IMR-90 (cell line): ENCODE measurements at regions not wholly inside any gene's neighbourhood (a gene's known extent, or its start where the extent isn't known, plus 50 kb on each side); places are given as distances from the start of the nearest gene placed in this dataset.

Source experiments
- ATAC-seq: fragments of 200-7000 bp; cut with Tn5 transposase; 2 replicates; pipeline ENCODE4 v1.9.1; 2020; ENCODE audit warnings: low read depth, mild to moderate bottlenecking, moderate library complexity
- BruUV-seq: library from RNA; stranded (reverse); fragments of 400-500 nt; replicated peaks from 2 replicates; lab custom pipeline; 2021; lab: Mats Ljungman, UMichigan
- CTCF ChIA-PET: fragments of 300-600 bp; formaldehyde crosslinking; extraction: SDS; loops from one replicate; lab custom pipeline; 2021; ENCODE audit warnings: antibody characterized with exemption; lab: Yijun Ruan, JAX
- POLR2A ChIA-PET: fragments of 300-600 bp; sonication (Branson Sonifier 250); formaldehyde crosslinking; loops from one replicate; lab custom pipeline; 2022; ENCODE audit warnings: antibody characterized with exemption; ENCODE audit not compliant: unreplicated experiment; lab: Charles Lee
- DNase-seq: peaks from one replicate; pipeline ENCODE4 v3.0.0; 2013
- H2AFZ ChIP-seq: replicated peaks from 2 replicates; pipeline ENCODE3; 2013; ENCODE audit warnings: low read length, mild to moderate bottlenecking; ENCODE audit not compliant: poor library complexity
- H2AK5ac ChIP-seq: 2 replicates; pipeline ENCODE4 v1.6.1; 2013; ENCODE audit warnings: low read depth, low read length, inconsistent platforms
- H2AK9ac ChIP-seq: replicated peaks from 2 replicates; pipeline ENCODE3; 2013; ENCODE audit warnings: mild to moderate bottlenecking, low read depth, low read length, moderate library complexity; ENCODE audit not compliant: poor library complexity
- H2BK120ac ChIP-seq: 2 replicates; pipeline ENCODE4 v1.6.1; 2013; ENCODE audit warnings: low read depth, low read length, inconsistent platforms
- H2BK15ac ChIP-seq: 3 replicates; pipeline ENCODE4 v1.6.1; 2013; ENCODE audit warnings: low read depth, low read length, inconsistent platforms
- H2BK20ac ChIP-seq: 2 replicates; pipeline ENCODE4 v1.6.1; 2013; ENCODE audit warnings: low read depth, mild to moderate bottlenecking, inconsistent platforms, low read length, moderate library complexity
- H2BK5ac ChIP-seq: 2 replicates; pipeline ENCODE4 v1.6.1; 2013; ENCODE audit warnings: mild to moderate bottlenecking, low read depth, low read length, inconsistent platforms; ENCODE audit not compliant: poor library complexity, severe bottlenecking
- H3K14ac ChIP-seq: replicated peaks from 2 replicates; pipeline ENCODE4 v1.6.1; 2013; ENCODE audit warnings: low read depth, low read length, inconsistent platforms
- H3K18ac ChIP-seq: 2 replicates; pipeline ENCODE4 v1.6.1; 2013; ENCODE audit warnings: low read depth, low read length, control low read depth
- H3K23ac ChIP-seq: 2 replicates; pipeline ENCODE4 v1.6.1; 2013; ENCODE audit warnings: low read depth, low read length, inconsistent platforms
- H3K27ac ChIP-seq: 2 replicates; pipeline ENCODE4 v1.5.1; 2013; ENCODE audit warnings: mild to moderate bottlenecking, control low read depth, low read length; ENCODE audit not compliant: insufficient read depth
- H3K27me3 ChIP-seq: 2 replicates; pipeline ENCODE4 v1.6.1; 2013; ENCODE audit warnings: low read length; ENCODE audit not compliant: control insufficient read depth, insufficient read depth
- H3K36me3 ChIP-seq: 2 replicates; pipeline ENCODE4 v1.6.1; 2013; ENCODE audit warnings: low read length, mixed read lengths; ENCODE audit not compliant: control insufficient read depth, insufficient read depth
- H3K4ac ChIP-seq: 2 replicates; pipeline ENCODE4 v1.6.1; 2013; ENCODE audit warnings: low read depth, low read length, inconsistent platforms
- H3K4me1 ChIP-seq: 2 replicates; pipeline ENCODE4 v1.6.1; 2013; ENCODE audit warnings: low read length, mixed read lengths; ENCODE audit not compliant: control insufficient read depth, insufficient read depth
- H3K4me2 ChIP-seq: 2 replicates; pipeline ENCODE4 v1.6.1; 2013; ENCODE audit warnings: low read depth, mild to moderate bottlenecking, control low read depth, low read length, moderate library complexity
- H3K4me3 ChIP-seq: 2 replicates; pipeline ENCODE4 v1.5.1; 2013; ENCODE audit warnings: low read depth, mild to moderate bottlenecking, control low read depth, low read length, moderate library complexity; ENCODE audit not compliant: insufficient read depth
- H3K56ac ChIP-seq: 2 replicates; pipeline ENCODE4 v1.6.1; 2013; ENCODE audit warnings: low read length, inconsistent platforms; ENCODE audit not compliant: insufficient read depth; ENCODE audit errors: extremely low read depth
- H3K79me1 ChIP-seq, 2 experiments: 2 replicates each; pipeline ENCODE4 v1.6.1; 2013; ENCODE audit warnings: low read length in 2 of 2, inconsistent platforms in 1 of 2, low read depth in 1 of 2
- H3K9ac ChIP-seq: 2 replicates; pipeline ENCODE4 v1.6.1; 2013; ENCODE audit warnings: low read depth, low read length, control low read depth
- H3K9me1 ChIP-seq: 2 replicates; pipeline ENCODE4 v1.6.1; 2013; ENCODE audit warnings: low read length, inconsistent platforms; ENCODE audit not compliant: insufficient read depth
- H3K9me3 ChIP-seq: 2 replicates; pipeline ENCODE4 v1.6.1; 2013; ENCODE audit warnings: low read length; ENCODE audit not compliant: control insufficient read depth, insufficient read depth
- H4K20me1 ChIP-seq: 2 replicates; pipeline ENCODE4 v1.6.1; 2013; ENCODE audit warnings: low read length, inconsistent platforms; ENCODE audit not compliant: insufficient read depth
- H4K5ac ChIP-seq: 2 replicates; pipeline ENCODE4 v1.6.1; 2013; ENCODE audit warnings: mild to moderate bottlenecking, low read depth, low read length, control low read depth
- H4K8ac ChIP-seq, 2 experiments: 2 replicates each; pipeline ENCODE4 v1.6.1; 2013; ENCODE audit warnings: low read depth in 2 of 2, low read length in 2 of 2, control low read depth in 1 of 2, inconsistent platforms in 1 of 2
- H4K91ac ChIP-seq: 2 replicates; pipeline ENCODE4 v1.6.1; 2013; ENCODE audit warnings: low read depth, low read length, inconsistent platforms; ENCODE audit not compliant: insufficient read depth
- CHD1 ChIP-seq: IDR thresholded peaks from 2 replicates; pipeline ENCODE4 v1.6.1; 2012; ENCODE audit warnings: low read depth, low read length, improper control_type of control experiment
- WGBS, 2 experiments: methylation state at CpG; one replicate each; pipeline versions ENCODE4 v1.1.5 to v1.1.7; 2013; ENCODE audit warnings: missing lambda C conversion rate in 2 of 2; ENCODE audit not compliant: insufficient read length in 1 of 2; ENCODE audit errors: extremely low coverage in 2 of 2; 5-methylcytosine and 5-hydroxymethylcytosine counted together
- dilution Hi-C: fragments of 300-500 bp; cut with HindIII; formaldehyde crosslinking; loops from one replicate; pipeline ENCODE4 v1.14.3; 2018; ENCODE audit warnings: low sequenced_read_pairs; ENCODE audit not compliant: unreplicated experiment
- in situ Hi-C: fragments of 300-500 bp; cut with MboI; formaldehyde crosslinking; loops from 3 replicates; pipeline ENCODE4 v1.14.3; 2019; ENCODE audit warnings: low sequenced_read_pairs, inconsistent platforms, mixed read lengths
- intact Hi-C: fragments of 100-400 bp; cut with micrococcal nuclease; formaldehyde crosslinking; loops from 2 replicates; pipeline ENCODE4 v1.10.0; 2022

- H3K4me3 ChIP-seq = no peak overlapping the region
- in situ Hi-C loops = no loop called here
- dilution Hi-C loops = no loop called here
Measured at GRCh38 chr16:76787394-76787793, 403.6 kb upstream of the MON1B start.

More at GRCh38 chr16:76787394-76787793, 403.6 kb upstream of the MON1B start:
- Histone ChIP-seq H2AK5ac (no peak overlapping the region), H3K9ac (no peak overlapping the region), H3K36me3 (no peaks in the 10 kb centered on the region), H4K20me1 (no peaks in the 10 kb centered on the region), H3K27me3 (no peaks in the 10 kb centered on the region), H4K91ac (no peak overlapping the region), H3K18ac (no peak overlapping the region), H3K4me1 (no peaks in the 10 kb centered on the region), H2BK15ac (no peak overlapping the region), H4K5ac (no peak overlapping the region), H3K56ac (no peak overlapping the region), H3K23ac (no peak overlapping the region), H2BK120ac (no peak overlapping the region), H3K4me2 (no peak overlapping the region), H3K14ac (no peak overlapping the region), H2AFZ (no peak overlapping the region), H2AK9ac (no peak overlapping the region), H3K79me1 (no peaks in the 10 kb centered on the region), H2BK20ac (no peak overlapping the region), H3K27ac (no peak overlapping the region), H2BK5ac (no peak overlapping the region), H3K9me3 (peaks cover 5% of the 10 kb centered on the region), H3K9me1 (no peaks in the 10 kb centered on the region), H3K4ac (no peak overlapping the region), H4K8ac (no peak overlapping the region)
- ATAC-seq (no peak), DNase-seq (no peak)
- TF ChIP-seq CHD1 = no peak
- POLR2A ChIA-PET = no interaction called here
- no TSS peak for BruUV-seq
- CTCF ChIA-PET = no interaction called here
- WGBS, 2 experiments = no CpG with 5 or more reads among the region's 4 CpGs
- intact Hi-C loops = no loop called here
